ENCODE measurements at regions not wholly inside any gene's neighbourhood (a gene's known extent, or its start where the extent isn't known, plus 50 kb on each side); places are given as distances from the start of the nearest gene placed in this dataset.
"Not testable (repeated sequence)": the region's sequence is repeated elsewhere in the genome, so short reads cannot be mapped to it uniquely, and the experiment has no call there.

- no peak for DNase-seq
- Histone ChIP-seq H3K4me1 (no peaks in the 10 kb centered on the region), H3K27ac (no peak overlapping the region), H3K36me3 (replicated peaks in 1 of 2; ENCODE audit: insufficient read depth in 1 of 2, low read depth in 2 of 2) (no peaks in the 10 kb centered on the region), H3K27me3 (no peaks in the 10 kb centered on the region), H3K4me3 (no peak overlapping the region), H3K9me3 (no peaks in the 10 kb centered on the region)
- peak; percentile 4 for ATAC-seq
- intact Hi-C loops (cut with DNase I): no loop called here
- WGBS, 2 donors: 57 to 78% methylated on average over 3 of the region's 3 CpGs
- TF ChIP-seq POLR2A (IDR thresholded peaks at IDR 0.05): no peak
- no peak for TF ChIP-seq CTCF (IDR thresholded peaks at IDR 0.05)
Observed at GRCh38 chr3:39727415-39727814, 82.0 kb upstream of the MYRIP start.

- no peaks in the 10 kb centered on the region for H3K36me3 ChIP-seq (replicated peaks in 1 of 2; ENCODE audit: insufficient read depth in 1 of 2, low read depth in 2 of 2)
- H3K9me3 ChIP-seq: no peaks in the 10 kb centered on the region
- H3K27ac ChIP-seq: no peak overlapping the region
- ATAC-seq: no peak
- DNase-seq: no peak
- TF ChIP-seq CTCF (IDR thresholded peaks at IDR 0.05) (no peak), POLR2A (IDR thresholded peaks at IDR 0.05) (no peak)
- no peaks in the 10 kb centered on the region for H3K4me1 ChIP-seq
- intact Hi-C loops (cut with DNase I): no loop called here
- H3K27me3 ChIP-seq: no peaks in the 10 kb centered on the region
- no peak overlapping the region for H3K4me3 ChIP-seq
- WGBS, 2 donors: 80 to 85% methylated on average over 3 of the region's 3 CpGs
Observed at GRCh38 chr3:39733804-39734203, 75.6 kb upstream of the MYRIP start.

- H3K4me1 ChIP-seq; intact Hi-C loops (cut with DNase I); ATAC-seq; H3K9me3 ChIP-seq; H3K27ac ChIP-seq; H3K36me3 ChIP-seq (replicated peaks in 1 of 2; ENCODE audit: insufficient read depth in 1 of 2, low read depth in 2 of 2); H3K4me3 ChIP-seq; H3K27me3 ChIP-seq; DNase-seq: not testable (repeated sequence)
- 40 to 52% methylated on average over 1 of the region's 1 CpG for WGBS, 2 donors
Observed at GRCh38 chr3:39739658-39740057, 69.8 kb upstream of the MYRIP start.

- Histone ChIP-seq H3K4me3 (no peak overlapping the region), H3K4me1 (peaks cover 11% of the 10 kb centered on the region), H3K36me3 (replicated peaks in 1 of 2; ENCODE audit: insufficient read depth in 1 of 2, low read depth in 2 of 2) (no peaks in the 10 kb centered on the region), H3K27ac (no peak overlapping the region), H3K9me3 (no peaks in the 10 kb centered on the region), H3K27me3 (no peaks in the 10 kb centered on the region)
- ATAC-seq (no peak), DNase-seq (no peak)
- TF ChIP-seq CTCF (IDR thresholded peaks at IDR 0.05) (no peak), POLR2A (IDR thresholded peaks at IDR 0.05) (no peak)
- 76 to 90% methylated on average over 3 of the region's 3 CpGs for WGBS, 2 donors
- intact Hi-C loops (cut with DNase I): no loop called here
Observed at GRCh38 chr3:39744746-39745145, 64.7 kb upstream of the MYRIP start.

GRCh38 chr3:39748002-39748401 lies 61.4 kb upstream of the MYRIP start:
- H3K4me1 ChIP-seq: peaks cover 28% of the 10 kb centered on the region
- intact Hi-C loops (cut with DNase I): no loop called here
- DNase-seq (no peak), ATAC-seq (peak; percentile 56)
- TF ChIP-seq POLR2A (IDR thresholded peaks at IDR 0.05): no peak
- no peak for TF ChIP-seq CTCF (IDR thresholded peaks at IDR 0.05)
- H3K27me3 ChIP-seq: no peaks in the 10 kb centered on the region
- H3K9me3 ChIP-seq: no peaks in the 10 kb centered on the region
- 11 to 18% methylated on average over 1 of the region's 1 CpG for whole genome bisulfite sequencing, 2 donors
- no peak overlapping the region for H3K4me3 ChIP-seq
- peak overlapping the region in 1 of 4 donors; percentile 9 for H3K27ac ChIP-seq
- H3K36me3 ChIP-seq (replicated peaks in 1 of 2; ENCODE audit: insufficient read depth in 1 of 2, low read depth in 2 of 2): no peaks in the 10 kb centered on the region
